SK-N-SH treated with all-trans-retinoic acid at 6 μM for 48 hours (cell line): ENCODE measurements at regions not wholly inside any gene's neighbourhood (a gene's known extent, or its start where the extent isn't known, plus 50 kb on each side); places are given as distances from the start of the nearest gene placed in this dataset.

ENCODE experiments used
- PPARA ChIP-seq: fragments of 250-450 bp; sonication (Bioruptor Pico); IDR thresholded peaks from 2 replicates; pipeline ENCODE4 v1.5.0; 2020; ENCODE audit warnings: mild to moderate bottlenecking, borderline replicate concordance
- ZFP3 ChIP-seq: fragments of 250-450 bp; sonication (Bioruptor Pico); IDR thresholded peaks from 2 replicates; pipeline ENCODE4 v1.5.0; 2020; ENCODE audit warnings: mild to moderate bottlenecking, moderate library complexity
- ZFP30 ChIP-seq: fragments of 450-650 bp; formaldehyde crosslinking; IDR thresholded peaks from 2 replicates; pipeline ENCODE4 v1.5.0; 2022; ENCODE audit warnings: mild to moderate bottlenecking, moderate library complexity

- TF ChIP-seq ZFP30 = no peak
- TF ChIP-seq PPARA = no peak
- no peak for TF ChIP-seq ZFP3 (CRISPR knock-in tag)
These were observed 287.1 kb downstream of the SLC4A3 start for GRCh38 chr2:219914577-219914976.
